Epithelial cell of proximal tubule (primary cell): ENCODE measurements at regions not wholly inside any gene's neighbourhood (a gene's known extent, or its start where the extent isn't known, plus 50 kb on each side); places are given as distances from the start of the nearest gene placed in this dataset.

Source experiments
- DNase-seq: peaks from one replicate; pipeline ENCODE4 v3.0.0-alpha.2; 2011; ENCODE audit warnings: low read depth
- H3K4me3 ChIP-seq: 2 replicates; pipeline ENCODE4 v1.5.1; 2011; ENCODE audit warnings: low read depth, mild to moderate bottlenecking, low read length
- TF ChIP-seq, protein P1 (sequence below): conservative IDR thresholded peaks from 2 replicates; pipeline ENCODE4 v1.5.1; 2012; ENCODE audit warnings: low read depth, mild to moderate bottlenecking, low read length

DNA sequence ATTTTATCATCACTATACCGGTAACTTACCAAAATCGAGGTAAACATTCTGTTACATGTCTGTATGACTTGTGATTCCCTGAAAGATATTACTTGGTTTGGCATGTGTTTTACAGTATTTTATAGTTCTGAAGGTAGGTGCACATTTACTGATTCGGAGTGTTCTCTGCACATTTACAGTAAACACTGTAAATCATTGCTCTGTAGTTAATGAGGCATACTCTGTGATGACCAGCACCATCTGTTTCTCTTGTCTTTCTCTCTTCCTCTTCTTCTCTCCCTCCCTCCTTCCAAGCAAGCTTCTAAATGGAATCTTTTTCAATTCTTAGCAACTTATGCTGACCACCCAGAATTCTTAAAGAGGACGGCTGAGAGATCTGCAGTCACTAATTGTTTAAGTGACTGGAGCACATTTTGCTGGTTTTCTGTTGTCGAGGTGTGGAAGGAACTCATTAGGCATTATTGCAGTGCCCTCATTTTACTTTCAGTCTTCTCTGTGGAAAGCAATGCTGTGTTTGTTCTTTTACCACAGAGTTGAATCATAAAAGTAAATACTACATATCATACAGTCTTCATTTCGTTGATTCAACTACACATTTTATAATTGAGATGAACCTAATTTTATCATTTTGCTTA is 126.5 kb downstream of the UTRN start:
- peak overlapping the region; percentile 25 for H3K4me3 ChIP-seq
- TF ChIP-seq, protein P1, sequence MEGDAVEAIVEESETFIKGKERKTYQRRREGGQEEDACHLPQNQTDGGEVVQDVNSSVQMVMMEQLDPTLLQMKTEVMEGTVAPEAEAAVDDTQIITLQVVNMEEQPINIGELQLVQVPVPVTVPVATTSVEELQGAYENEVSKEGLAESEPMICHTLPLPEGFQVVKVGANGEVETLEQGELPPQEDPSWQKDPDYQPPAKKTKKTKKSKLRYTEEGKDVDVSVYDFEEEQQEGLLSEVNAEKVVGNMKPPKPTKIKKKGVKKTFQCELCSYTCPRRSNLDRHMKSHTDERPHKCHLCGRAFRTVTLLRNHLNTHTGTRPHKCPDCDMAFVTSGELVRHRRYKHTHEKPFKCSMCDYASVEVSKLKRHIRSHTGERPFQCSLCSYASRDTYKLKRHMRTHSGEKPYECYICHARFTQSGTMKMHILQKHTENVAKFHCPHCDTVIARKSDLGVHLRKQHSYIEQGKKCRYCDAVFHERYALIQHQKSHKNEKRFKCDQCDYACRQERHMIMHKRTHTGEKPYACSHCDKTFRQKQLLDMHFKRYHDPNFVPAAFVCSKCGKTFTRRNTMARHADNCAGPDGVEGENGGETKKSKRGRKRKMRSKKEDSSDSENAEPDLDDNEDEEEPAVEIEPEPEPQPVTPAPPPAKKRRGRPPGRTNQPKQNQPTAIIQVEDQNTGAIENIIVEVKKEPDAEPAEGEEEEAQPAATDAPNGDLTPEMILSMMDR: no peak
- DNase-seq: peak; percentile 16

DNA sequence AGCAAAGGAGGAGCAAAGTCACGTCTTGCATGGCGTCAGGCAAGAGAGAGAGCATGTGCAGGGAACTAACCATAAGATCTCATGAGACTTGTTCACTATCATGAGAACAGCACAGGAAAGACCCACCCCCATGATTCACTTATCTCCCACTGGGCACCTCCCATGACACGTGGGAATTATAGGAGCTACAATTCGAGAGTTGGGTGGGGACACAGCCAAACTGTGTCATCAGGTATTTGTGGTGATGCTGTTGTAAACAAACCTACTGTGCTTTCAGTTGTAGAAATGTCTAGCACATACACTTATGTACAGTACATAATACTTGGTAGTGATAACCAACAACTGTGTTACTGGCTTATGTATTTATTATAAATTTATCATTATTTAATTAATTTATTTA is 128.3 kb downstream of the UTRN start:
- DNase-seq: no peak
- TF ChIP-seq, protein P1: no peak
- H3K4me3 ChIP-seq: no peak overlapping the region

DNA sequence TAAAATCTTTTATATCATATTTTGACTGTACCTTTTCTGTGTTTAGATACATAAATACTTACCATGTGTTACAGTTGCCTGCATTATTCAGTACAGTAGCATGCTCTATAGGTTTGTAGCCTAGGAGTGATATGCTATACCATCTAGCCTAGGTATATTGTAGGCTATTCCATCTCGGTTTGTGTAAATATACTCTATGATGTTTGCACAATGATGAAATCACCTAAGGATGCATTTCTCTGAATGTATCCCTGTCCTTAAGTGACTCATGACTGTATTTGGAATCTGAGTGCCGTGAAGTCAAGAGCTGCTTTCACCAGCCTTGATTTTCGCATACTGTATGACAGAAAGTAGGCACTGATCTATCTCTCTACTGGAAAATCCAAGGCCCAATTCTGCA is 129.9 kb downstream of the UTRN start:
- no peak for DNase-seq
- H3K4me3 ChIP-seq: no peak overlapping the region
- TF ChIP-seq, protein P1: no peak

DNA sequence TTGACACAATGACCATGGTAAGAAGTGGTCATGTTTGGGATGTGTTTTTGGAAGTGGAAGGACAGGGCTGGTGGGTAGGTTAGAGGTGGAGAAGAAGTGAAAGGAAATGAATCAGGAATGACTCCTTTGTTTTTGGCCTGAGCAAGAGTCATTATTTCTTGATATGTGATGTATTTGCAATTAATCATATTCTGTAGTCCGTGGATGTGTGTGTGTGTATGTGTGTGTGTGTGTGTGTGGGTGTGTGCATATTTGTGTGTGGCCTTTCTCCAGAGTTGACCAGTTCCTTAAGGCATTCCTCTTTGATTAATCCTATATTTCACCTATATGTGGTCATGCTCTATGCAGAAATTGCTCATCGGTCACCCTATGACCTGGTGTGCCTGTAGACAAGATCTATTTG is 130.7 kb downstream of the UTRN start:
- TF ChIP-seq, protein P1: no peak
- no peak overlapping the region for H3K4me3 ChIP-seq
- DNase-seq: peak; percentile 9

DNA sequence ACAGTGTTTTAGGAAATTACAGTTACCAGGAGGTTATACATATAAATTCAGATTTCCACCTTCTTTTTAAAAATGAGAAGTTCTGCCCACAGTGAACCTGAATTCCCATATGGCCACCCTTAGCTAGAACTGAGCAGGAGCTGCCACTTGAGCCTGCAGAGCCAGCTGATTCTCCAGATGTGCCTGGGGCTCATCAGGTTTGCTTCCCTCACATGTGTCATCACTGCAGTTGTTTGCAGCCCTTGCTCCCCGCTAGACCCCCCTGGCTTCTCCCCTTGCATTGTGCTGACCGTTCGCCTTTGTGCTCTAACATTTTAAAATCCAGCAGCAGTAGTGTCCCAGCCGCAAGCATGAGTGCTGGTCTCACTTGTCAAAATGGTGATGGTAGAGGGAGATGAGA is 131.1 kb downstream of the UTRN start:
- DNase-seq: no peak
- TF ChIP-seq, protein P1: no peak
- H3K4me3 ChIP-seq: no peak overlapping the region

DNA sequence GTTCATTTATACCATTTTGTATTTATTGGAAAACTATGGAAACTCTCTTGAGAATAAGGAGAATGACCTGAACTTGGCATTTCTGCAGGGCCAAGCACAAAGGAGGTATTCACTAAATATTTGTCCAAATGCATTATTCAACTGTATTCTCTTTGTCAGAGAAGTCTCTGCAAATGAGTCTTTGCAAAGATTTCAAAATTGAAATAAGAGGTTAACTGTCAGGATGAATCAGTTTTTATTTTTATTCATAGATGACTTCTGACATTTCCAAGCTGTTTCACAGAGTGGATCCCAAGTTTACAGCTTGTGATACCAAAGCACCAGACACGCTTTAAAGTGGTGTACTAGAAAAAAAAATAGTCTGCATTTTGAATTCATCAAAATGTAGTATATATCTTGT is 131.6 kb downstream of the UTRN start:
- DNase-seq: no peak
- TF ChIP-seq, protein P1: no peak
- H3K4me3 ChIP-seq: no peak overlapping the region

DNA sequence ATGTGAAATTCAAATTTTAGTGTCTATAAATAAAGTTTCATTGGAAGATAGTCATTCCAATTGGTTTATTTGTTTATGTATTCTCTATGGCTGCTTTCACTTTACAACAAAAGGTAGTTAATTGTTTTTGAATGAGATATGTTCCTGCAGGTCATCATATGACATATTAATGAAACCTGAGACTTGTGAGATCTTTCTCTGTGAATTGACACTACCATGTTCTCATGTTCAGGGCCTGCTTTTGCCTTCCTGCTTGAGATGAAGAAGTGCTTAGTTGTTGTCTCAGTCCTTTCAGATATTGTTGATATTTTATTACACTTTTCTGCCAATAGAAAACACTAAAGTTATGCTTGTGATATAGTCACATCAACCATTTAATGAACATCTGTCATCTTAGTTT is 132.5 kb downstream of the UTRN start:
- no peak for DNase-seq
- no peak overlapping the region for H3K4me3 ChIP-seq
- TF ChIP-seq, protein P1: no peak
